ENCODE measurements at regions not wholly inside any gene's neighbourhood (a gene's known extent, or its start where the extent isn't known, plus 50 kb on each side); places are given as distances from the start of the nearest gene placed in this dataset.

GRCh38 chr5:124796495-124796894 lies 50.1 kb upstream of the ZNF608 start:
- no peaks in the 10 kb centered on the region for H3K27me3 ChIP-seq (ENCODE audit: control insufficient read depth, insufficient read depth, low read length)
- H3K9me3 ChIP-seq (ENCODE audit: control insufficient read depth, low read depth, low read length): no peaks in the 10 kb centered on the region
- no peak overlapping the region for H3K27ac ChIP-seq (ENCODE audit: low read length)
- H3K4me1 ChIP-seq (ENCODE audit: control insufficient read depth, low read depth, low read length): peaks cover 8% of the 10 kb centered on the region
- H3K36me3 ChIP-seq (ENCODE audit: control insufficient read depth, low read depth, low read length): no peaks in the 10 kb centered on the region
- no peak overlapping the region for H3K9ac ChIP-seq (ENCODE audit: low read length)
- no peak overlapping the region for H3K4me3 ChIP-seq (ENCODE audit: low read length)

GRCh38 chr5:124797665-124798087 lies 51.2 kb upstream of the ZNF608 start:
- Histone ChIP-seq H3K4me1 (ENCODE audit: control insufficient read depth, low read depth, low read length) (peaks cover 8% of the 10 kb centered on the region), H3K27ac (ENCODE audit: low read length) (no peak overlapping the region), H3K9me3 (ENCODE audit: control insufficient read depth, low read depth, low read length) (no peaks in the 10 kb centered on the region), H3K4me3 (ENCODE audit: low read length) (no peak overlapping the region), H3K27me3 (ENCODE audit: control insufficient read depth, insufficient read depth, low read length) (no peaks in the 10 kb centered on the region), H3K9ac (ENCODE audit: low read length) (no peak overlapping the region), H3K36me3 (ENCODE audit: control insufficient read depth, low read depth, low read length) (no peaks in the 10 kb centered on the region)

GRCh38 chr5:124798890-124799289 lies 52.5 kb upstream of the ZNF608 start:
- Histone ChIP-seq H3K9ac (ENCODE audit: low read length) (no peak overlapping the region), H3K9me3 (ENCODE audit: control insufficient read depth, low read depth, low read length) (no peaks in the 10 kb centered on the region), H3K4me1 (ENCODE audit: control insufficient read depth, low read depth, low read length) (peaks cover 8% of the 10 kb centered on the region), H3K27ac (ENCODE audit: low read length) (no peak overlapping the region), H3K36me3 (ENCODE audit: control insufficient read depth, low read depth, low read length) (no peaks in the 10 kb centered on the region), H3K4me3 (ENCODE audit: low read length) (no peak overlapping the region), H3K27me3 (ENCODE audit: control insufficient read depth, insufficient read depth, low read length) (no peaks in the 10 kb centered on the region)

GRCh38 chr5:124801551-124801950 lies 55.1 kb upstream of the ZNF608 start:
- no peak overlapping the region for H3K27ac ChIP-seq (ENCODE audit: low read length)
- no peak overlapping the region for H3K9ac ChIP-seq (ENCODE audit: low read length)
- no peaks in the 10 kb centered on the region for H3K9me3 ChIP-seq (ENCODE audit: control insufficient read depth, low read depth, low read length)
- H3K4me3 ChIP-seq (ENCODE audit: low read length): no peak overlapping the region
- no peaks in the 10 kb centered on the region for H3K27me3 ChIP-seq (ENCODE audit: control insufficient read depth, insufficient read depth, low read length)
- H3K4me1 ChIP-seq (ENCODE audit: control insufficient read depth, low read depth, low read length): peaks cover 6% of the 10 kb centered on the region
- H3K36me3 ChIP-seq (ENCODE audit: control insufficient read depth, low read depth, low read length): no peaks in the 10 kb centered on the region

GRCh38 chr5:124803617-124804323 lies 57.3 kb upstream of the ZNF608 start:
- Histone ChIP-seq H3K27ac (ENCODE audit: low read length) (no peak overlapping the region), H3K9ac (ENCODE audit: low read length) (no peak overlapping the region), H3K4me1 (ENCODE audit: control insufficient read depth, low read depth, low read length) (peaks cover 16% of the 10 kb centered on the region), H3K36me3 (ENCODE audit: control insufficient read depth, low read depth, low read length) (no peaks in the 10 kb centered on the region), H3K27me3 (ENCODE audit: control insufficient read depth, insufficient read depth, low read length) (no peaks in the 10 kb centered on the region), H3K4me3 (ENCODE audit: low read length) (no peak overlapping the region), H3K9me3 (ENCODE audit: control insufficient read depth, low read depth, low read length) (no peaks in the 10 kb centered on the region)

- H3K9me3 ChIP-seq (ENCODE audit: control insufficient read depth, low read depth, low read length): no peaks in the 10 kb centered on the region
- H3K36me3 ChIP-seq (ENCODE audit: control insufficient read depth, low read depth, low read length): no peaks in the 10 kb centered on the region
- no peak overlapping the region for H3K27ac ChIP-seq (ENCODE audit: low read length)
- no peak overlapping the region for H3K9ac ChIP-seq (ENCODE audit: low read length)
- no peaks in the 10 kb centered on the region for H3K27me3 ChIP-seq (ENCODE audit: control insufficient read depth, insufficient read depth, low read length)
- peaks cover 16% of the 10 kb centered on the region for H3K4me1 ChIP-seq (ENCODE audit: control insufficient read depth, low read depth, low read length)
- H3K4me3 ChIP-seq (ENCODE audit: low read length): no peak overlapping the region
Measured at GRCh38 chr5:124806026-124806372, 59.6 kb upstream of the ZNF608 start.

GRCh38 chr5:124806373-124807077 lies 60.1 kb upstream of the ZNF608 start:
- H3K27ac ChIP-seq (ENCODE audit: low read length): no peak overlapping the region
- H3K9me3 ChIP-seq (ENCODE audit: control insufficient read depth, low read depth, low read length): no peaks in the 10 kb centered on the region
- H3K4me1 ChIP-seq (ENCODE audit: control insufficient read depth, low read depth, low read length): peaks cover 16% of the 10 kb centered on the region
- H3K9ac ChIP-seq (ENCODE audit: low read length): no peak overlapping the region
- H3K36me3 ChIP-seq (ENCODE audit: control insufficient read depth, low read depth, low read length): no peaks in the 10 kb centered on the region
- H3K27me3 ChIP-seq (ENCODE audit: control insufficient read depth, insufficient read depth, low read length): no peaks in the 10 kb centered on the region
- H3K4me3 ChIP-seq (ENCODE audit: low read length): no peak overlapping the region

GRCh38 chr5:124808842-124809268 lies 62.4 kb upstream of the ZNF608 start:
- H3K4me3 ChIP-seq (ENCODE audit: low read length): no peak overlapping the region
- H3K27ac ChIP-seq (ENCODE audit: low read length): no peak overlapping the region
- no peaks in the 10 kb centered on the region for H3K36me3 ChIP-seq (ENCODE audit: control insufficient read depth, low read depth, low read length)
- no peak overlapping the region for H3K9ac ChIP-seq (ENCODE audit: low read length)
- no peaks in the 10 kb centered on the region for H3K27me3 ChIP-seq (ENCODE audit: control insufficient read depth, insufficient read depth, low read length)
- H3K9me3 ChIP-seq (ENCODE audit: control insufficient read depth, low read depth, low read length): no peaks in the 10 kb centered on the region
- H3K4me1 ChIP-seq (ENCODE audit: control insufficient read depth, low read depth, low read length): peaks cover 16% of the 10 kb centered on the region

- no peak overlapping the region for H3K27ac ChIP-seq (ENCODE audit: low read length)
- no peaks in the 10 kb centered on the region for H3K27me3 ChIP-seq (ENCODE audit: control insufficient read depth, insufficient read depth, low read length)
- H3K9ac ChIP-seq (ENCODE audit: low read length): no peak overlapping the region
- H3K9me3 ChIP-seq (ENCODE audit: control insufficient read depth, low read depth, low read length): no peaks in the 10 kb centered on the region
- H3K36me3 ChIP-seq (ENCODE audit: control insufficient read depth, low read depth, low read length): no peaks in the 10 kb centered on the region
- peaks cover 16% of the 10 kb centered on the region for H3K4me1 ChIP-seq (ENCODE audit: control insufficient read depth, low read depth, low read length)
- no peak overlapping the region for H3K4me3 ChIP-seq (ENCODE audit: low read length)
Measured at GRCh38 chr5:124810396-124811006, 64.1 kb upstream of the ZNF608 start.

- Histone ChIP-seq H3K27me3 (ENCODE audit: control insufficient read depth, insufficient read depth, low read length) (no peaks in the 10 kb centered on the region), H3K9me3 (ENCODE audit: control insufficient read depth, low read depth, low read length) (no peaks in the 10 kb centered on the region), H3K4me3 (ENCODE audit: low read length) (no peak overlapping the region), H3K4me1 (ENCODE audit: control insufficient read depth, low read depth, low read length) (no peaks in the 10 kb centered on the region), H3K9ac (ENCODE audit: low read length) (no peak overlapping the region), H3K36me3 (ENCODE audit: control insufficient read depth, low read depth, low read length) (no peaks in the 10 kb centered on the region), H3K27ac (ENCODE audit: low read length) (no peak overlapping the region)
Measured at GRCh38 chr5:124812771-124813358, 66.4 kb upstream of the ZNF608 start.

GRCh38 chr5:124816381-124816780 lies 69.9 kb upstream of the ZNF608 start:
- Histone ChIP-seq H3K36me3 (ENCODE audit: control insufficient read depth, low read depth, low read length) (no peaks in the 10 kb centered on the region), H3K9me3 (ENCODE audit: control insufficient read depth, low read depth, low read length) (no peaks in the 10 kb centered on the region), H3K4me3 (ENCODE audit: low read length) (no peak overlapping the region), H3K9ac (ENCODE audit: low read length) (no peak overlapping the region), H3K4me1 (ENCODE audit: control insufficient read depth, low read depth, low read length) (no peaks in the 10 kb centered on the region), H3K27ac (ENCODE audit: low read length) (no peak overlapping the region), H3K27me3 (ENCODE audit: control insufficient read depth, insufficient read depth, low read length) (no peaks in the 10 kb centered on the region)

All from iPS-18a (cell line).